ENCODE measurements at regions not wholly inside any gene's neighbourhood (a gene's known extent, or its start where the extent isn't known, plus 50 kb on each side); places are given as distances from the start of the nearest gene placed in this dataset.

- DNase-seq = no peak
Observed at GRCh38 chr13:106691861-106692260, 123.9 kb upstream of the ARGLU1 start.

GRCh38 chr13:106691341-106691740 lies 123.4 kb upstream of the ARGLU1 start:
- no peak for DNase-seq

- DNase-seq = no peak
Observed at GRCh38 chr13:106690779-106691178, 122.8 kb upstream of the ARGLU1 start.

GRCh38 chr13:106689906-106690305 lies 122.0 kb upstream of the ARGLU1 start:
- DNase-seq = no peak

- DNase-seq = no peak
Observed at GRCh38 chr13:106688940-106689339, 121.0 kb upstream of the ARGLU1 start.

GRCh38 chr13:106686163-106686562 lies 118.2 kb upstream of the ARGLU1 start:
- DNase-seq = no peak

GRCh38 chr13:106685143-106685542 lies 117.2 kb upstream of the ARGLU1 start:
- DNase-seq = no peak

GRCh38 chr13:106683918-106684317 lies 116.0 kb upstream of the ARGLU1 start:
- no peak for DNase-seq

- no peak for DNase-seq
Observed at GRCh38 chr13:106683179-106683578, 115.2 kb upstream of the ARGLU1 start.

GRCh38 chr13:106681997-106682396 lies 114.1 kb upstream of the ARGLU1 start:
- no peak for DNase-seq

- DNase-seq = no peak
Observed at GRCh38 chr13:106681536-106681935, 113.6 kb upstream of the ARGLU1 start.

GRCh38 chr13:106680796-106681472 lies 113.0 kb upstream of the ARGLU1 start:
- no peak for DNase-seq

- no peak for DNase-seq
Observed at GRCh38 chr13:106678646-106679418, 110.9 kb upstream of the ARGLU1 start.

GRCh38 chr13:106675311-106675710 lies 107.4 kb upstream of the ARGLU1 start:
- no peak for DNase-seq

GRCh38 chr13:106660746-106661625 lies 93.0 kb upstream of the ARGLU1 start:
- DNase-seq = no peak

- no peak for DNase-seq
Observed at GRCh38 chr13:106657104-106657503, 89.2 kb upstream of the ARGLU1 start.

- DNase-seq = no peak
Observed at GRCh38 chr13:106656186-106656585, 88.2 kb upstream of the ARGLU1 start.

GRCh38 chr13:106651442-106651841 lies 83.5 kb upstream of the ARGLU1 start:
- no peak for DNase-seq

GRCh38 chr13:106650690-106651205 lies 82.8 kb upstream of the ARGLU1 start:
- DNase-seq = no peak

GRCh38 chr13:106649495-106649894 lies 81.6 kb upstream of the ARGLU1 start:
- DNase-seq = no peak

GRCh38 chr13:106640515-106640914 lies 72.6 kb upstream of the ARGLU1 start:
- DNase-seq = no peak

- DNase-seq = no peak
Observed at GRCh38 chr13:106637519-106637918, 69.6 kb upstream of the ARGLU1 start.

- no peak for DNase-seq
Observed at GRCh38 chr13:106636492-106636891, 68.6 kb upstream of the ARGLU1 start.

Data from NCI-H2171 (cell line).